GM12878 (cell line): ENCODE measurements at regions not wholly inside any gene's neighbourhood (a gene's known extent, or its start where the extent isn't known, plus 50 kb on each side); places are given as distances from the start of the nearest gene placed in this dataset.

Experiments used
- CTCF ChIP-seq, 3 experiments: IDR thresholded peaks in 2 of 3; conservative IDR thresholded peaks in 1 of 3; 2 replicates each; pipeline ENCODE4 v1.5.1; 2011; ENCODE audit warnings: low read depth in 3 of 3, low read length in 3 of 3, mild to moderate bottlenecking in 3 of 3, control low read depth in 2 of 3, moderate library complexity in 2 of 3, inconsistent platforms in 1 of 3, mixed read lengths in 1 of 3; ENCODE audit not compliant: control insufficient read depth in 2 of 3, insufficient read depth in 1 of 3; ENCODE audit errors: extremely low read depth in 1 of 3
- EGR1 ChIP-seq, 2 experiments: IDR thresholded peaks; 1 replicate in 1 of 2; 2 replicates in 1 of 2; pipeline ENCODE4 v1.6.1; 2011 to 2012; ENCODE audit warnings: low read depth in 2 of 2, low read length in 2 of 2, borderline replicate concordance in 1 of 2, mild to moderate bottlenecking in 1 of 2, moderate library complexity in 1 of 2
- EZH2 ChIP-seq: IDR thresholded peaks from 2 replicates; pipeline ENCODE4 v1.6.1; 2012; ENCODE audit warnings: low read depth, mild to moderate bottlenecking, control low read depth, inconsistent platforms, low read length, borderline replicate concordance; ENCODE audit not compliant: control insufficient read depth
- FOXM1 ChIP-seq: IDR thresholded peaks from 2 replicates; pipeline ENCODE4 v1.6.1; 2012; ENCODE audit warnings: low read depth, mild to moderate bottlenecking, inconsistent platforms, low read length, moderate library complexity
- IKZF2 ChIP-seq, 2 experiments: fragments of 450-650 bp; IDR thresholded peaks; 2 replicates each; pipeline ENCODE4 v1.6.1; 2017; ENCODE audit warnings: mild to moderate bottlenecking in 2 of 2, moderate library complexity in 2 of 2
- PAX5 ChIP-seq: IDR thresholded peaks from 2 replicates; pipeline ENCODE4 v1.6.1; 2011; ENCODE audit warnings: low read depth, low read length, borderline replicate concordance
- POLR2A ChIP-seq: IDR thresholded peaks from 2 replicates; pipeline ENCODE4 v1.6.1; 2011; ENCODE audit warnings: low read depth, mild to moderate bottlenecking, low read length
- POLR2AphosphoS2 ChIP-seq: IDR thresholded peaks from 2 replicates; pipeline ENCODE4 v1.6.1; 2011; ENCODE audit warnings: low read depth, mild to moderate bottlenecking, low read length, improper control_type of control experiment, moderate library complexity
- RCOR1 ChIP-seq: conservative IDR thresholded peaks from 2 replicates; pipeline ENCODE4 v1.6.1; 2012; ENCODE audit warnings: low read depth, low read length, improper control_type of control experiment
- REST ChIP-seq: IDR thresholded peaks from 2 replicates; pipeline ENCODE4 v1.6.1; 2012; ENCODE audit warnings: mild to moderate bottlenecking, low read depth, low read length
- SIN3A ChIP-seq: IDR thresholded peaks from 2 replicates; pipeline ENCODE4 v1.6.1; 2012; ENCODE audit warnings: low read depth, low read length, improper control_type of control experiment
- SMAD1 ChIP-seq: fragments of 450-650 bp; IDR thresholded peaks from 2 replicates; pipeline ENCODE4 v1.6.1; 2018; ENCODE audit warnings: mild to moderate bottlenecking, low read depth; ENCODE audit not compliant: partially characterized antibody
- TAF1 ChIP-seq: IDR thresholded peaks from 2 replicates; pipeline ENCODE4 v1.6.1; 2011; ENCODE audit warnings: mild to moderate bottlenecking, low read depth, low read length, borderline replicate concordance

- no peak for TF ChIP-seq SIN3A
- no peak for TF ChIP-seq EZH2
- TF ChIP-seq RCOR1: no peak
- TF ChIP-seq SMAD1: no peak
- TF ChIP-seq TAF1: no peak
- no peak for TF ChIP-seq CTCF (IDR thresholded peaks at IDR 0.05 in 2 of 3, conservative IDR thresholded peaks at IDR 0.05 in 1 of 3; ENCODE audit: control insufficient read depth in 2 of 3, extremely low read depth in 1 of 3, insufficient read depth in 1 of 3, low read depth in 3 of 3, low read length in 3 of 3)
- no peak for TF ChIP-seq PAX5
- no peak for TF ChIP-seq REST
- TF ChIP-seq POLR2A: no peak
- no peak for TF ChIP-seq EGR1 (IDR thresholded peaks at IDR 0.05; ENCODE audit: borderline replicate concordance in 1 of 2, low read depth in 2 of 2, low read length in 2 of 2)
- TF ChIP-seq FOXM1: no peak
- TF ChIP-seq POLR2AphosphoS2: no peak
- TF ChIP-seq IKZF2 (IDR thresholded peaks at IDR 0.05): no peak
Observed at GRCh38 chr12:131442337-131442918, 268.5 kb upstream of the SFSWAP start.
